GM21529 (cell line): ENCODE measurements at regions not wholly inside any gene's neighbourhood (a gene's known extent, or its start where the extent isn't known, plus 50 kb on each side); places are given as distances from the start of the nearest gene placed in this dataset.
A peak's percentile ranks its signal among the peaks of the same experiment; 100 is the strongest.
"Not testable (repeated sequence)": the region's sequence is repeated elsewhere in the genome, so short reads cannot be mapped to it uniquely, and the experiment has no call there.

ENCODE experiments used
- ATAC-seq: cut with Tn5 transposase; IDR thresholded peaks from one replicate; pipeline ENCODE4 v1.9.1; 2021; ENCODE audit not compliant: unreplicated experiment

DNA sequence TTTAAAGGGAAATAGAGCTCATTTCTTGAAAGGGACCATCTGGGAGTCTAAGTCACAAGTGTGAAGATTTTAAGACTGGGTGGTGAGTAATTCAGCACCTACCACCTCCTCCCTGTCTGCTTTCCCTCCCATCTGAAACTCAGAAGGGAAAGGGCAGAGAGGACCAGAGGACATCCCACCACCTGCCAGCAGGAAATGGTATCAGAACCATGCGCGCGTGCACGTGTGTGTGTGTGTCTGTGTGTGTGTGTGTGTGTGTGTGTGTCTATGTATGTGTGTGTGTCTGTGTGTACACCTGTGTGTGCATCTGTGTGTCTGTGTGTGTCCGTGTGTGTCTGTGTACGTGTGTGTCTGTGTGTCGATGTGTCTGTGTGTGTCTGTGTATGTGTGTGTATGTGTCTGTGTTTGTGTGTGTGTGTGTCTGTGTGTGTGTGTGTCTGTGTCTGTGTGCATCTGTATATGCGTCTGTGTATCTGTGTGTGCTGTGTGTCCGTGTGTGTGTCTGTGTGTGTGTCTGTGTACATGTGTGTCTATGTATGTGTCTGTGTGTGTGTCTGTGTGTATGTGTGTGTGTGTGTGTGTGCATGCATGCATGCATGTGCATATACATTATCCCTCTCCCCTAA lies 76.8 kb downstream of the ZFP36L2 start:
- ATAC-seq = peak; percentile 61

DNA sequence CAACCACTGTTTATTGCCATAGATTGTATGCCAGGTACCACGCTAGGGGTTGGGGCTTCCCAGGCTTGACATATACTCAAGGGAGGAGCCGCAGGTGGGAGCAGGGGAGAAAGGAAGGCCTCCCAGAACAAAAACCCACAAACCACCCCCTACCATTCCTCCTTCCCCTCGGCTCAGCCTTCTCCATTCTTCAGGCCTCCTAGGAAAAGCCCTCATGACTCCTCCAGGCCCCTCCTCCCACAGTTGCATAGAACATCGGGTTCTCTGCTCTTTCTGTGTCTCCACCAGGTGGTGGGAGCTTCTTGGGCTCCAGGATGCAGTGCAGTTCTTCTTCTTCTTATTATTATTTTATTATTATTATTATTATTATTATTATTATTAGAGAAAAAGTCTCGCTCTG lies 80.3 kb downstream of the ZFP36L2 start:
- ATAC-seq = no peak

DNA sequence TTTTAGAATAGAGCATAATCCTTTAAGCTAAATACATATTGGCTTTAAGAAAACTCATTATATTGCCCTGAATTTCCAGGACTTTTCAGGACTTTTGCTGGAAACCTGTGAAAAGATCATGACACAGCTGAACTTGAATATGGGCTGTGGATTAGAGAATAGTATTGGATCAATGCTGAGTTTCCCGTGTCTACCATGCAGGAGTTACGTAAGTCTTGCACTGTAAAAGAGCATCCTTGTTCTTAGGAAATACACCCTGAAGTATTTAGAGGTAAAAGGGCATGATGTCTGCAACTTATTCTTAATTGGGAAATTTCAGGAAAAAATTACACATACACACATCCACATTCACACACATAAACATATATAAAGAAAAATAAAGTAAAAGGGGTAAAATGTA lies 82.1 kb downstream of the ZFP36L2 start:
- no peak for ATAC-seq

DNA sequence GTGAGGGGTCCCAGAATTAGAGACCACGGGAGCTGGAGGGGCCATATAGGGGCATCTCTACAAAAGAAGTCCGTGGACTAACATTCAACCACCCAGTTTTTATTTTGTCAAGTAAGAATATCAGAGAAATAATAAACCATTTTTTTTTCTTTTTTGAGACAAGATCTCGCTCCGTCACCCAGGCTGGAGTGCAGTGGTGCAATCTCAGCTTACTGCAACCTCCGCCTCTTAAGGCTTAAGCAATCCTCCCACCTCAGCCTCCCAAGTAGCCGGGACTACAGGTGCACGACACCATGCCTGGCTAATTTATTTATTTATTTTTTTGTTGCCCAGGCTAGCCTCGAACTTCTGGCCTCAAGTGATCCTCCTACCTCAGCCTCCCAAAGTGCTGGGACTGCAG lies 82.7 kb downstream of the ZFP36L2 start:
- no peak for ATAC-seq

DNA sequence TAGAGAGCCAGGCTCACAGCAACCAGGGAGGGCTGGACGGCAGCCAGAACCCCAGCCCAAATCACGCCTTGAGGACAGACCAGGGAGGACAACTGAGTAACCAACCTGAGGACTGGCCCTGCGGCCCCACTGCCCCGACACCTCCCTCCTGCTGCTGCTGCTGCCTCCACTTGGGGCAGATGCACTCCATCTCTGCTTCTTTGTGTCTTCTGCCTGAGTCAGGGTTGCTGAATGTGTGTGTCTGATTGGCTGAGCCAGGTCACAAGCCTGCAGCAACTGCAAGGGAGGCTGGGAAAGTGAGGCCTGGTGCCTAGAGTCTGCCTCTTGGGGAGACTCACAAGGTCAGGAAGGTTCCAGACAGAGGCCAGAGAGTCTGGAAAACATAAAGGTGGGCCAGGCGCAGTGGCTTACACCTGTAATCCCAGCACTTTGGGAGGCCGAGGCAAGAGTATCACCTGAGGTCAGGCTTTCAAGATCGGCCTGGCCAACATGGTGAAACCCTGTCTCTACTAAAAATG lies 83.4 kb downstream of the ZFP36L2 start:
- no peak for ATAC-seq

DNA sequence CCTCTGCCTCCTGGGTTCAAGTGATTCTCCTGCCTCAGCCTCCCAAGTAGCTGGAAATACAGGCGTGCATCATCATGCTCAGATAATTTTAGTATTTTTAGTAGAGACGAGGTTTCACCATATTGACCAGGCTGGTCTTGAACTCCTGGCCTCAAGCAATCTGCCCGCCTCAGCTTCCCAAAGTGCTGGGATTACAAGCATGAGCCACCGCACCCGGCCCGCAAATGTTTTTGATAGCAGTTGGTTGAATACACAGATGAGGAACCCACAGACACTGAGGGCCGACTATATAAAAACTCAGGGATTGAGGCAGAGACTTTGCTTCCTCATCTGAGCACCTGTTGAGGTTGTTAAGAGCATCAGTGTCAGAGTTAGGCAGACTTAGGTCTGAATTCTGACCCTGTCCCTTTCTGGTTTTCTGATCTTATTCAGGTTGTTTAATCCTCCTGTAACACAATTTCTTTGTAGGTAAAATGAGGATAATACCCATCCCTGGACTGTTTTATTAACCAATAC lies 84.7 kb downstream of the ZFP36L2 start:
- ATAC-seq = not testable (repeated sequence)

DNA sequence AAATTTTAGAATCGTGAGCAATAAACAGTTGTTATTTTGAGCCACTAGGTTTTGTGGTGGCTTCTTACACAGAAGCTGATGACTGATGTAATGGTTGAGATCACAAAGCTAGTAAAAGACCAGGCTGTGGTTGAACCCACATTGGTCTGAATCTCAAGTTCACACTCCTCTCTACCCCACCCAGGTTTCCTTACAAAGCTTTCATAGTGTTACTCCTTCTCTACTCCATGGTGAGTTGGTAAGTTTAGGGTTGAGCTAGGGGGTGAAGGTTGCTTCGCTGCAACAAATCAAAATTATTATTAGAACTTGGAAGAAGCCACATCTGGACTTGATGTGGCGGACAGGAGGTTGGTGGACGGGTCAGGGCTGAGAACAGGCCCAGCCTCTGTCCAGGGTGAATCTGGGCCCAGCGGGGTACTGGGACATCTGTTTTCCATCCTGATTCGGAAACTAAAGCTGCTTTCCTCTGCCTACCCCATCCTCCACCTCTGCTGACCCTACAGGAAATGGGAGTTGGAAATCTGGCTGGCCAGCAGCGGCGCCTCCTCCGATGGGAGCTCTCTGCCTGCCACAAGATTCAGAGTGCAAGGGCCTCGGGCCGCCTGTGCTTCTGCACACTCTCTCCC lies 86.3 kb downstream of the ZFP36L2 start:
- no peak for ATAC-seq

DNA sequence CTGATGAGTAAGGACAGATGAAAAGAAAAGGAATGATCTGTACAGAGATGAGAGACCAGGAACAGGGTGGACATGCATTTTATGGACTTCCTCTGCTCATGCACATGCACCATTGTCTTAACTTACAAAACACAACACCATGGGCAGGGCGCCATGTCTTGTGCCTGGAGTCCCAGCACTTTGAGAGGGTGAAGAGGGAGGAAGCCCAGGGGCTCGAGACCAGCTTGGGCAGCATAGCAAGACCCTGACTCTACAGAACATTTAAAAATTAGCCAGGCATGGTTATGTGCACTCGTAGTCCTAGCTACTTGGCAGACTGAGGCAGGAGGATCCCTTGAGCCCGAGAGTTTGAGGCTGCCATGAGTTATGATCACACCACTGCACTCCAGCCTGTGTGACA lies 86.9 kb downstream of the ZFP36L2 start:
- ATAC-seq = no peak

DNA sequence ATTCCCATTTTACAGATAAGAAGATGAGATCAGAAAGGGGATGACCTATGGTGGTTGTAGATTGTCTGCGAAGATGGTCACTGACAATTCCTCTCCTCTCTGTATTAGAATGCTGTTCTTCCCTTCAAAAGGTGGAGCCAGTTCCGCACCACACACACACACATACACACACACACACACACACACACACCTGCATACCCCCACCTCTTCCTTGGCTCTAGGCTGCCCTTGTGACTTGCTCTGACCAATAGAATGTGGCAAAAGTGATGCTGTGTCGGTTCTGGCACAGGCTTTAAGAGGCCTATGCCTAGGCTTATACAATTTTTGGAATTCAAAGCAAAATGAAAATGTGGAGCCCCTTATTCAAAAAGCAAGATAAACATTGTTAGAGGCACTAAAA lies 88.0 kb downstream of the ZFP36L2 start:
- no peak for ATAC-seq

DNA sequence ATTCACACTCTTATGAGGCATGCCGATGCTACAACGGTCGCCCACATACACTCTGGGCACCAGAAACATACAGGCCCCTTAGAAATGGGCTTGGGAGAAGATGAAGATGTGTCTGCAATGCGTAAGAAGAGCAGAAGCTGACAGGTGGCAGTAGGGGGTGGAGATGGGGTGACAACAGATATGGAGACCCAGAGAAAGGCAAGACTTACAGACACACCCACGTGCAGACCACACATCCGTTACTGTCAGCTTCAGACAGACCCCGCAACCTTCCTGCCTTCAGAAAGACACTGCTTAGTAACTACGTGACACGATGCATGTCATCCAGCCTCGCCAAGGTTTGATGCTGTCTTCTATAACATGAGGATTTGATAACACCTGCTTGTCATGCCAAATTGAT lies 89.5 kb downstream of the ZFP36L2 start:
- no peak for ATAC-seq

DNA sequence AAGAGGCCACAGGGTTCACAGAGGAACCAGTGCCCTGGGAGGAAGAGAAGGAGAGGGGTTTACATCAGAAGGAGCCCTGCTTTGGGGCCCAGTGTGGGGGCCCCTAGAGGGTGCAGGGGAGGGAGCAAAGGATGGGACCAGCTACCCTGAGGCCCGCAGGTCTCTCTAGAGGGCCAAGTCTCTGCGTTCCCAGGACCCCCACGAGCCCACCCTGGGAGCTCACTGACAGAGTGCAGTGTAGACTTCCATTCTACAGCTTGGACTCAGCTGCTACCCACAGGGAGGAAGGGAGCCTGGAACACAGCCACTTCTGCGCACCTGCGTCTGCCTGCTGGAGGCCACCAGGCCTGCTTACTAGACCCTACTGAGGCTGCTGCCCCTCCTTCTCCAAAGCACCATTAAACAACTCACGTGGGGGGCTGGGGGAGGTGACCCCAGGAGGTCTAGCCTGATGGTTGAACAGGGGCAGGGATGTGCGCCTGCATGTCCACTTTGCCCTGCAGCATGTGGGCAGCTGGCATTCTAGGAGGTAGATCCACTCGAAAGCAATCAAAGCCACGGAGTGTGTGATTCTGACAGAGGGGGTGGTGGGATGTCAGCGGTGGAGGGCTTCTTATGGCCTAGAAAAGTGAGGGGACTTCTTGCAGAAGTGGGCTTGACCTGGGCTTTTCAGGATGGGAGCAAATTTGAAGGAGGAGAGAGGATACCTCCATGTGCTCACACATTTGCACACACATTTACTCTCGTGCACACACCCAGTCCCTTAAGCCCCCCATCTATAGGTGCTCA lies 90.2 kb downstream of the ZFP36L2 start:
- ATAC-seq = no peak

DNA sequence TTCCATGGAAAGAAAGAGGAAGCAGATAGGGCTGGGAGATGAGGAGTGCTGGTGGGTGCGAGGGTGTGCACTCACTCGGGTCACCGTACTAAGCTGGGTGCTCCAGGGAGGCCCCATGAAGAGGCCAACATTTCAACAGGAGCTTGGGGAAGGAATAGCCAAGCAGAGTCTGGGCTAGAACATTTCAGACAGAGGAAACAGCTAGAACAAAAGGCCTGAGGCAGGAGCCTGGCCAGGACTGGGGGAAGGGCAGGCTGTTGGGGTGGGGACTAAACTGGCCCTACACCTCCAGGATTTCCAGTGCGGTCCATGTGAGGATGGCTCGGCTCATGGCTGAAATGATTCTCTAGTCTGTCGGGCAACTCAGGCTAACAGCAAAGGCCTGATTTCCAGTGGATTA lies 90.8 kb downstream of the ZFP36L2 start:
- no peak for ATAC-seq

DNA sequence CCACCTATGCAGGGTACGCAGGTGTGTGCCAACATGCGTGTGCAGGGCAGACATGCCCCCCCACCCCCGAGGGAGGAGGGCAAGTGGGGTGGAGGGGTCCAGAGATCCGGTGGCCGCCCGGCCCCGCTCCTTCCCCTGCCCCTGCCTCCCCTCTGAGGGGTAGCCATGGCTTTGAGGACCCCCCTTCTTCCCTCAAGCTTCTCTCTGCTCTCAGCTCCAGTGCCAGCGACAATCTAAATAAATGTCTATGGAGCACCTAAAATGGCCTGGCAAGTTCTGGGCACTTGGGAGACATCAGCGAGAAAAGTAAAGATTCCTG lies 91.9 kb downstream of the ZFP36L2 start:
- no peak for ATAC-seq

DNA sequence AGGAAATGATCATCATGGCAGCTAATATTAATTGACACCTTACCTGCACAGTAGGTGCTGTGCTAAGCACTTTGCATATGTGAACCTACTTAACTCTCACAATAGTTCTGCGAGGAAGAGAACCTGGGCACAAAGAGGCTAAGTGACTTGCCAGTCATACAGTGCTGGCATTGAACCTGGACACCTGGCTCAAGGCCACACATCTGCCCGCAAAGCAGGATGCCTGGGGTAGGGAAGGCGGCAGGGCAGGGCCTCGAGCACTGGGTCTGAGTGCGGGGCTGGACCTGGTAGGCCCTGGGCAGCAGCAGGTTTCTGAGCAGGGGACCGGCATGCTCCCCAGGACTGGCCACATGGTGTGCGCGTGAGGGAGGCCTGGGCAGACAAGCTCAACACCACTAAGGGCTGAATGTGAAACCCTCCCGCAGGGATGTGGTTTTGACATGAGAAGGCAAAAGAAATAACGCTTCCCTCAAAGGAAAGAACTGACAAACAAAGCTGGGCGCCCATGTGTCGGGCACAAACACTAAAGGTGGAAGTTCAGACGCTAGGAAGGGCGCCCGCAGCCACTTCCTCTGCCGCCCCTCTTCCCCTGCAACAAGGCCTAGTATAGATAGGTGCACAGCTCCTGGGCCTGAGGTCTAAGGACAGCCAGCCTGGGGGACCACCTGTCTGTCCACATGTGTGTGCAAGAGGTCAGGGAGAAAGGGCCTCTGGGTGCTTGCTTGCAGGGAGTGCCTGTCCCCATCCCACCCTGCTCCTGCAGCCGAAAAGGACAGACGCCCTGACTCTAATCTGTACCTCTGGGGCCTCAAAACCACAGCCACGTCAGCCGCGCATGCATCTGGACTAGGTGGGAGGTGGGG lies 92.5 kb downstream of the ZFP36L2 start:
- no peak for ATAC-seq

DNA sequence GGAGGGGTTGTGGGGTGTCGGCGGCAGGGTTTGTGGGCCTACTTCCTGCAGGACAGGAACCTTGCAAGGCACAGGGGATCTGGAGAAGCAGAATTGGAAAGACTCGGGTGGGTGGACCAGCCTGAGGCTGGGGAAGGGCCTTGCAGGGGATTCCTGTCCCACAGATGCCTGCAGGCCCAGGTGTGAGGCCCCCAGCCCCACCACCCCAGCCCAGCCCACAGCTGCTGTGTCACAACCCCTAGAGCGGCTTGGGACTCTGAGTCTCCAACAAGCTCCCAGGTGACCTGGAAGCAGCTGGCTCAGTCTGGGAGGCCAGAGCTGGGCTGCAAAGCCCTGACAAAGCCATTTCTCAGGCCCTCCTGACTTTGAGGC lies 93.1 kb downstream of the ZFP36L2 start:
- ATAC-seq = no peak

DNA sequence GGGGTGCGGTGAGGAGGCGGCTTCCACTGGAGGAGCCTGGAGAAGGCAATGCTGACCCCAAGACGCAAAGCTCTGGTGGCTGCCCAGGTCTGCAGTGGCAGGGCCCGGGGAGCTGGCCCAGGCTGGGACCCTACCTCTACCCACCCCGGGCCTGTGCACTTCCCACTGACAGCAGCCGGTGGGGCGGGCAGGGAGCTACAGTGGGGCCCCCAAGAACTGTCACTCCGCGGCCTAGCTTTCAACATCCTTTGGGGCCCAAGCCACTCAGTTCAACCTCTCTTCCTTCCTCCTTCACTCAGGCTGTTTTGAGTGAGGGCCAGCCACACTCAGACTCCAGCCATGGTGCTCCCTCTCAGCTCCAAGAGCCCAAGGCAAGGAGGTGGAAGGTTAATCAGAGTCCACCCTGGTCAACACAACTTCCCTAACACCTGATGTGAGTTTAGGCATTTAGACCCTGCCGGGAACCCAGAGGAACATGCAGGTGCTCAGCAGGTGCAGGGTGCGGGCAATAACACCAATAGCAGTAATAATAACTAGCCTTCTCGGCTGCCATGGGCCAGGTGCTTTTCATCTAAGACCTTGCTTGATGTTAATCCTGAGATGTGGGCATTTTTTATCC lies 93.6 kb downstream of the ZFP36L2 start:
- no peak for ATAC-seq

DNA sequence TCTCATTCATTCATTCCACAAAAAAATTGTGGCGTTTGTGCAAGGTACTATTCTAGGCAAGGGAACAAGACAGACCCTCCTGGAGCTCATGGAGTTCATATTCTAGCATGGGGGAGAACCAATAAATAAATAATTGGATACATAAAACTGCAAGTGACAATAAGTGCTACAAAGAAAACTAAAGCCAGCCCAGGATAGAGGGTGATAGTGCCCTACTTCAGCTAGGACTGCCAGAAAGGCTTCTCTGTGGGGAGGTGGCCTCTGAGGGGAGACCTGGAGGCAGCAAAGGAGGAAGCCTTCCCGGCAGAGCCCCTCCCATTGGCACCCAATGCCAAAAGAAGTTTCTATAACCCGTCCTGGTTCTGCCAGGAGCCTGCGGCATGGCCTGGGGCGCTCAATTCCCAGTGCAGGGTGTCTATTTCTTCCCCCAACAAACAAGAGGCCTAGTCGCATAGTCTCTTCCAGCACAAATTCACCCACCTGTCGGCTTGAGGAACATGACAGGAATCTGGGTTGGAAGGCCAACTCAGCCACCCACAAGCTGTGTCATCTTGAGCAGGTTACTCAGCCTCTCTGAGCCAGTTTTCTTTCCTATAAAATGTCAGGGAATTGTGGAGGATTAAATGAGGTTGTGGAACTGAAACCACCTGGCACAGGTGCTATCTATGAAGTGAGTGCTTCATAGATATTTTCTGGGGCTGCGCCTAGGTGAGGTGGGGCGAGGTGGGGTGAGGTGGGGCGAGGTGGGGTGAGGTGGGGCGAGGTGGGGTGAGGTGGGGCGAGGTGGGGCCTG lies 94.3 kb downstream of the ZFP36L2 start:
- no peak for ATAC-seq

DNA sequence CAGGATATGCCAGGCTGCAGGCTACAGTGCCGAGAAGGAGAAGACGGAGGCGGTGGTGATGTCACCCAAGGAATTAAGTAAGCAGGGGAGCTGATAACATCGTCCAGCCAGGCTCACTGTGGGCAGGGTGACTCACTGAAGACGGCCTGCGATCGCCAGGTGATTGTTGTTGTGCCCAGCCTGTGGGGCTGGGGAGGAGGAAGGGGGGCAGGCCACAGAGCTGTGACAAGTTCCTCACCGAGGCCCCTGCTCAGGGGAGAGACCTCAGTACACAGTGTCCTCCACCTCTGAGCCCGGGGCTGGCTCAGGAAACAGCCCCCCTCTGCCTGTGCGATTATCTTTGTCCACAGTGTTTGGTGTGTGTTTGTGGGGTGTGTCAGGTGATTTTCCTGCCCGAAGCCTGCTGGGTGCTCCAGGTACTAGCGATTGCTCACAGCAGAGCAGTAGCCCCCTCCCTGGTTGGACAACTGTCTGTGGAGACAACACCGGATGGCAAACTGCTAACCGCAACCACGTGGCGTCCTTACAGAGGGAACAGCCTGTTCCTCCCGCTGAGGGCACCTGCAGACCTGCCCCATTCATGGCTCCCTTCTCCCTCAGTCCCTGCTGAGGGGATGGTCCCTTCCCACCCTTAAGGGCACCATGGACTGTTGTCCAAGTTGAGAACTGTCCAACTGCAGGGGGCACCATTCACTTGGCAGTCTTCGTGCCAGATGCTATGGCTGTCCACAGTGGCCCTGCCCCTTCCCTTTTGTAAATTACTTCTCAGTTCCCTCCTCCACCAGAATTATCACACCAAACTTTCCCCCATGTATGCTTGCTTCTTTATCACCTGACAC lies 95.1 kb downstream of the ZFP36L2 start:
- peak; percentile 47 for ATAC-seq

DNA sequence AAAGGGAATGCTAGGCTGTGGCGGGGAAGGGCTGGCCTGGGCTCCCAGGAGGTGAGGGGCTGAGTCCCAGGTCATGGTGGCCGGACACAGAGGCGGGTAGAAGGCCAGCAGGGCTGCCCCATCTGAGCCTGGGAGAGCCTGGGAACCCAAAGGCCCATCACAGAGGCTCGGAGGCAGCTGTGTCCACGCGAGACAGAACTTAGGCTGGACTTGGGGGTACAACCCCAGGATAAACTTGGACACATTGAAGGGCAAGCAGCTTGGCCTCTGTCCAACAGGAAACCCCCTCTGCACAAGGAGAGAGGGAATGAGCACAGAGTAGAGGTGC lies 95.9 kb downstream of the ZFP36L2 start:
- no peak for ATAC-seq
